ENCODE measurements at regions not wholly inside any gene's neighbourhood (a gene's known extent, or its start where the extent isn't known, plus 50 kb on each side); places are given as distances from the start of the nearest gene placed in this dataset.

GRCh38 chr14:71395636-71396035, 488.4 kb downstream of the PCNX1 start:
- Histone ChIP-seq H3K27me3 (ENCODE audit: control insufficient read depth, insufficient read depth, low read length) (no peaks in the 10 kb centered on the region), H2AK9ac (replicated peaks; ENCODE audit: low read depth, low read length, poor library complexity) (no peak overlapping the region), H3K27ac (ENCODE audit: insufficient read depth, low read length) (no peak overlapping the region), H3K9me1 (ENCODE audit: insufficient read depth, low read length) (peaks cover 7% of the 10 kb centered on the region), H3K9me3 (ENCODE audit: control insufficient read depth, insufficient read depth, low read length) (no peaks in the 10 kb centered on the region), H3K14ac (replicated peaks; ENCODE audit: low read depth, low read length) (no peak overlapping the region), H4K20me1 (ENCODE audit: insufficient read depth, low read length) (peaks cover 5% of the 10 kb centered on the region; the same call in 1 of the 2 replicates), H3K4ac (ENCODE audit: low read depth, low read length) (no peak overlapping the region), H3K4me2 (ENCODE audit: low read depth, low read length) (no peak overlapping the region), H2BK120ac (ENCODE audit: low read depth, low read length) (no peak overlapping the region), H3K18ac (ENCODE audit: low read depth, low read length) (no peak overlapping the region), H2BK15ac (ENCODE audit: low read depth, low read length) (no peak overlapping the region), H3K4me3 (ENCODE audit: insufficient read depth, low read depth, low read length) (no peak overlapping the region), H4K91ac (ENCODE audit: insufficient read depth, low read depth, low read length) (no peak overlapping the region), H4K5ac (ENCODE audit: low read depth, low read length) (no peak overlapping the region), H3K23ac (ENCODE audit: low read depth, low read length) (no peak overlapping the region), H2AFZ (replicated peaks; ENCODE audit: low read length, poor library complexity) (no peak overlapping the region), H3K36me3 (ENCODE audit: control insufficient read depth, insufficient read depth, low read length) (no peaks in the 10 kb centered on the region; the same call in 1 of the 2 replicates), H3K4me1 (ENCODE audit: control insufficient read depth, insufficient read depth, low read length) (peaks cover 2% of the 10 kb centered on the region; the same call in 1 of the 2 replicates), H2AK5ac (ENCODE audit: low read depth, low read length) (no peak overlapping the region), H4K8ac (ENCODE audit: low read depth in 2 of 2, low read length in 2 of 2) (no peak overlapping the region), H3K79me1 (ENCODE audit: low read depth in 1 of 2, low read length in 2 of 2) (peaks cover 37 to 51% of the 10 kb centered on the region in 2 experiments), H2BK20ac (ENCODE audit: low read depth, low read length) (no peak overlapping the region), H2BK5ac (ENCODE audit: low read depth, low read length, poor library complexity, severe bottlenecking) (no peak overlapping the region), H3K56ac (ENCODE audit: extremely low read depth, insufficient read depth, low read length) (no peak overlapping the region), H3K9ac (ENCODE audit: low read depth, low read length) (no peak overlapping the region)
- intact Hi-C loops (cut with micrococcal nuclease): no loop called here
- WGBS, 2 experiments (ENCODE audit: extremely low coverage in 2 of 2, insufficient read length in 1 of 2): no CpG with 5 or more reads among the region's 2 CpGs
- TF ChIP-seq SMC3 (IDR thresholded peaks at IDR 0.05; ENCODE audit: low read depth, low read length) (no peak), ELK1 (IDR thresholded peaks at IDR 0.05; ENCODE audit: borderline replicate concordance, low read depth, low read length) (no peak), MAFK (IDR thresholded peaks at IDR 0.05; ENCODE audit: low read depth, low read length) (no peak), NFE2L2 (IDR thresholded peaks at IDR 0.05; ENCODE audit: low read depth, low read length) (no peak), CEBPB (IDR thresholded peaks at IDR 0.05; ENCODE audit: low read depth, low read length) (no peak)
- ATAC-seq (ENCODE audit: low read depth): no peak
- CTCF ChIA-PET: no interaction called here
- dilution Hi-C loops (cut with HindIII; ENCODE audit: low sequenced_read_pairs, unreplicated experiment): no loop called here
- no TSS peak for BruUV-seq (replicated peaks)
- in situ Hi-C loops (cut with MboI; ENCODE audit: low sequenced_read_pairs): no loop called here
- DNase-seq: no peak
- POLR2A ChIA-PET (ENCODE audit: unreplicated experiment): no interaction called here
